Osteoblast (primary cell): ENCODE measurements at regions not wholly inside any gene's neighbourhood (a gene's known extent, or its start where the extent isn't known, plus 50 kb on each side); places are given as distances from the start of the nearest gene placed in this dataset.
"Not testable (repeated sequence)": the region's sequence is repeated elsewhere in the genome, so short reads cannot be mapped to it uniquely, and the experiment has no call there.

Source experiments
- DNase-seq: peaks from one replicate; pipeline ENCODE4 v3.0.0; 2011; ENCODE audit warnings: low spot score, mixed read lengths; ENCODE audit not compliant: insufficient read length; ENCODE audit errors: missing footprints
- H2AFZ ChIP-seq: 2 replicates; pipeline ENCODE4 v1.6.0; 2011; ENCODE audit warnings: mild to moderate bottlenecking, low read length
- H3K27ac ChIP-seq: 2 replicates; pipeline ENCODE4 v1.5.1; 2011; ENCODE audit warnings: mild to moderate bottlenecking, low read depth, low read length, moderate library complexity
- H3K27me3 ChIP-seq: 2 replicates; pipeline ENCODE4 v1.6.0; 2012; ENCODE audit warnings: mild to moderate bottlenecking, control low read depth, inconsistent platforms, low read length, moderate library complexity; ENCODE audit not compliant: insufficient read depth
- H3K36me3 ChIP-seq: 2 replicates; pipeline ENCODE4 v1.5.1; 2011; ENCODE audit warnings: mild to moderate bottlenecking, low read length, control low read depth, moderate library complexity; ENCODE audit not compliant: insufficient read depth
- H3K4me1 ChIP-seq: 2 replicates; pipeline ENCODE4 v1.5.1; 2011; ENCODE audit warnings: mild to moderate bottlenecking, low read length, control low read depth, moderate library complexity; ENCODE audit not compliant: insufficient read depth
- H3K4me2 ChIP-seq: 2 replicates; pipeline ENCODE4 v1.6.0; 2011; ENCODE audit warnings: mild to moderate bottlenecking, low read length; ENCODE audit not compliant: insufficient read depth
- H3K4me3 ChIP-seq: fragments of 200-600 bp; sonication (generic); 3 replicates; pipeline ENCODE4 v1.5.1; 2012; ENCODE audit warnings: mild to moderate bottlenecking, low read length, inconsistent platforms; ENCODE audit not compliant: insufficient read depth
- H3K79me2 ChIP-seq: 2 replicates; pipeline ENCODE4 v1.6.0; 2012; ENCODE audit warnings: mild to moderate bottlenecking, low read length, control low read depth, inconsistent platforms; ENCODE audit not compliant: insufficient read depth
- H3K9me3 ChIP-seq: 2 replicates; pipeline ENCODE4 v1.5.1; 2011; ENCODE audit warnings: low read depth, low read length, control low read depth
- H4K20me1 ChIP-seq: 2 replicates; pipeline ENCODE4 v1.6.0; 2012; ENCODE audit warnings: mild to moderate bottlenecking, low read length, control low read depth; ENCODE audit not compliant: insufficient read depth
- TF ChIP-seq, protein P1 (sequence below): IDR thresholded peaks from 2 replicates; pipeline ENCODE4 v1.5.1; 2011; ENCODE audit warnings: mild to moderate bottlenecking, low read depth, low read length, moderate library complexity; ENCODE audit errors: extremely low read depth

DNA sequence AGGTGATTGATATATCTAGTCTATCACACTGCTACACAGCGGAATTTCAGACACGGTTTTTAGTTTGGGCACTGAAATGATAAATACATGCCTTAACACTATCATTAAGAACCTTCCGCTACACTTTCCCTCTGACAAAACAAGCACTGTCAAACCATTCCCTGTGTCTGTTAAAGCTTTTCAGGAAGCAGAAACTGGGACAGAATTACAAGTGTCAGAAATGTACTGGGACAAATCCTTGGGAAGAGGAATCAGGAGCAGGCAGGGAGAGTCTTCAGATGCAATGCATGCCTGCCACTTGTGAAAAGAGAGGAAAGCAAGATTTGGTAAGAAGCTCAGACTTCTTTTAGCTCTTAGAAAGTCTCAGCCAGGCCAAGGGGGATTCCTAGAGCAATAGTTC is 196.8 kb upstream of the PTPRZ1 start:
- Histone ChIP-seq H3K27ac (no peak overlapping the region), H3K4me3 (no peak overlapping the region), H3K4me2 (no peak overlapping the region), H3K9me3 (no peaks in the 10 kb centered on the region), H3K36me3 (no peaks in the 10 kb centered on the region), H2AFZ (no peak overlapping the region), H3K4me1 (no peaks in the 10 kb centered on the region), H4K20me1 (no peaks in the 10 kb centered on the region), H3K27me3 (no peaks in the 10 kb centered on the region), H3K79me2 (no peaks in the 10 kb centered on the region)
- TF ChIP-seq, protein P1, sequence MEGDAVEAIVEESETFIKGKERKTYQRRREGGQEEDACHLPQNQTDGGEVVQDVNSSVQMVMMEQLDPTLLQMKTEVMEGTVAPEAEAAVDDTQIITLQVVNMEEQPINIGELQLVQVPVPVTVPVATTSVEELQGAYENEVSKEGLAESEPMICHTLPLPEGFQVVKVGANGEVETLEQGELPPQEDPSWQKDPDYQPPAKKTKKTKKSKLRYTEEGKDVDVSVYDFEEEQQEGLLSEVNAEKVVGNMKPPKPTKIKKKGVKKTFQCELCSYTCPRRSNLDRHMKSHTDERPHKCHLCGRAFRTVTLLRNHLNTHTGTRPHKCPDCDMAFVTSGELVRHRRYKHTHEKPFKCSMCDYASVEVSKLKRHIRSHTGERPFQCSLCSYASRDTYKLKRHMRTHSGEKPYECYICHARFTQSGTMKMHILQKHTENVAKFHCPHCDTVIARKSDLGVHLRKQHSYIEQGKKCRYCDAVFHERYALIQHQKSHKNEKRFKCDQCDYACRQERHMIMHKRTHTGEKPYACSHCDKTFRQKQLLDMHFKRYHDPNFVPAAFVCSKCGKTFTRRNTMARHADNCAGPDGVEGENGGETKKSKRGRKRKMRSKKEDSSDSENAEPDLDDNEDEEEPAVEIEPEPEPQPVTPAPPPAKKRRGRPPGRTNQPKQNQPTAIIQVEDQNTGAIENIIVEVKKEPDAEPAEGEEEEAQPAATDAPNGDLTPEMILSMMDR: no peak
- no peak for DNase-seq

DNA sequence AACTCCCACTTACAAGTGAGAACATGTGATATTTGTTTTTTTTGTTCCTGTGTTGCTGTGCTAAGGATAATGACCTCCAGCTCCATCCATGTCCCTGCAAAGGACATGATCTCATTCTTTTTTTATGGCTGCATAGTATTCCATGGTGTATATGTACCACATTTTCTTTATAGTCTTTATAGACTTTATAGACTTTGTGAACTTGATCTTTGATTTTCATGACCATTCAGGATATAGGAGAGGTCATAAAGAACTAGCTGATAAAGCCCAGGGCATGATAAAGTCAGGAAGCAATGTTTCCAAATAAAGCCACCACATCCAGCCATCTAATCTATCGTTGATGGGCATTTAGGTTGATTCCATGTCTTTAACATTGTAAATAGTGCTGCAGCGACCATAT is 198.5 kb upstream of the PTPRZ1 start:
- H3K4me2 ChIP-seq, H3K79me2 ChIP-seq, H3K27me3 ChIP-seq, H3K4me1 ChIP-seq, H4K20me1 ChIP-seq, DNase-seq, H3K4me3 ChIP-seq, H2AFZ ChIP-seq, H3K9me3 ChIP-seq, H3K27ac ChIP-seq, H3K36me3 ChIP-seq: not testable (repeated sequence)

DNA sequence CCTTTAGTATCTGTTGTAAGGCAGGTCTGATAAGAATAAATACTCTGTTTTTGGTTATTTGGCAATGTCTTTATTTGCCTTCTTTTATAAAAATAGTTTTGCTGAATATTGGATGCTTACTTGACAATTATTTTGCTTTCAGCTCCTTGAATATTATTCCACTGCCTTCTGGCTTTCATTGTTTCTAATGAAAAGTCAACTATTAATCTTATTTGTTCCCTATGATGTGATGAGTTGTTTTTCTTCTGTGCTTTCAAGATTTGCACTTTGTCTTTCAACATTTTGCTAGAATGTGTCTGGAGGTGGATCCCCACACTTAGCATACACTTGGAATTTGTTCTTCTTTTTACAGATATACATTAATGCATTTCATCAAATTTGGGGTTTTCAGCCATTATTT is 203.8 kb upstream of the PTPRZ1 start:
- DNase-seq: no peak
- Histone ChIP-seq H3K9me3 (no peaks in the 10 kb centered on the region), H3K27me3 (no peaks in the 10 kb centered on the region), H3K36me3 (no peaks in the 10 kb centered on the region), H3K79me2 (no peaks in the 10 kb centered on the region), H2AFZ (no peak overlapping the region), H3K27ac (no peak overlapping the region), H3K4me2 (no peak overlapping the region), H3K4me1 (no peaks in the 10 kb centered on the region), H4K20me1 (no peaks in the 10 kb centered on the region), H3K4me3 (no peak overlapping the region)
- TF ChIP-seq, protein P1: no peak

DNA sequence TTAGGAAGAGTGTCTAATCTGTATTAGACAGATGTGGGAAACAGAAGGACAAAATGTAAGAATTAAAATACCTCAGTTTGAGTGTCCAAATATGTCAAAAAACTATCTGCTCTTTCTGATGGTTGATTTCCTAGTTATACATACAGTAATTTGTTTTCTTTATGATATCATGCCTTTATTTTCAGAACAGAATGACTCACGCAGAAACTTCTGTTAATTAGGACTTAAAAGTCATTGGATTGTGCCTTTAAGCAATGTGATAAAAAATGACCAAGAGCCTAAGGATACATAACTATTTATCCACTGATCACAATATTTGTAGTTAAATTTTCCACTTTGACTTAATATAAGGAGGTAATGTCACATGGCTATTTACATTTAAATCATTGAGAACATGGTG is 206.7 kb upstream of the PTPRZ1 start:
- Histone ChIP-seq H3K4me3 (no peak overlapping the region), H4K20me1 (no peaks in the 10 kb centered on the region), H2AFZ (no peak overlapping the region), H3K4me2 (no peak overlapping the region), H3K36me3 (no peaks in the 10 kb centered on the region), H3K27ac (no peak overlapping the region), H3K79me2 (no peaks in the 10 kb centered on the region), H3K27me3 (no peaks in the 10 kb centered on the region), H3K4me1 (no peaks in the 10 kb centered on the region), H3K9me3 (no peaks in the 10 kb centered on the region)
- DNase-seq: peak; percentile 31
- TF ChIP-seq, protein P1: no peak

DNA sequence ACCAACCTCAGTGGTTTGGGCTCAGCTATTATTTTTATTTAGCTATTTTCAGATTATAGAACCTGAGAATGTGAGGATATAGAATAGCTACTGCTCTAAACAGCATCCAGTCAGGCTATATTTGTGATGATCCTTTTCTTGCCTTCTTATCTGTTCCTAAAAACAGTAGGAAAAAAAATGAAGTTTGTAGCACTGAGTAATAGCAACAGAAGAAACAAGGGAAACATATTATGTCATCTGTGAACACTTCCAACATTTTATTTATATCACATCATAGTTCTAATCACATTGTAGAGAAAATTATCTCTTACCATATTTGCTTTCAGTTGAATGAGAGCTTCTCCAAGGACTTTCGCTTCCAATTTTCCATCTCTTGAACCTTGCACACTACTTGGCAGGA is 229.6 kb upstream of the PTPRZ1 start:
- no peaks in the 10 kb centered on the region for H4K20me1 ChIP-seq
- no peak overlapping the region for H3K27ac ChIP-seq
- H3K27me3 ChIP-seq: no peaks in the 10 kb centered on the region
- no peak overlapping the region for H3K4me3 ChIP-seq
- TF ChIP-seq, protein P1: no peak
- H3K36me3 ChIP-seq: no peaks in the 10 kb centered on the region
- no peaks in the 10 kb centered on the region for H3K79me2 ChIP-seq
- no peaks in the 10 kb centered on the region for H3K9me3 ChIP-seq
- H3K4me1 ChIP-seq: no peaks in the 10 kb centered on the region
- DNase-seq: no peak
- no peak overlapping the region for H2AFZ ChIP-seq
- H3K4me2 ChIP-seq: no peak overlapping the region
